ENCODE measurements at regions not wholly inside any gene's neighbourhood (a gene's known extent, or its start where the extent isn't known, plus 50 kb on each side); places are given as distances from the start of the nearest gene placed in this dataset.

DNA sequence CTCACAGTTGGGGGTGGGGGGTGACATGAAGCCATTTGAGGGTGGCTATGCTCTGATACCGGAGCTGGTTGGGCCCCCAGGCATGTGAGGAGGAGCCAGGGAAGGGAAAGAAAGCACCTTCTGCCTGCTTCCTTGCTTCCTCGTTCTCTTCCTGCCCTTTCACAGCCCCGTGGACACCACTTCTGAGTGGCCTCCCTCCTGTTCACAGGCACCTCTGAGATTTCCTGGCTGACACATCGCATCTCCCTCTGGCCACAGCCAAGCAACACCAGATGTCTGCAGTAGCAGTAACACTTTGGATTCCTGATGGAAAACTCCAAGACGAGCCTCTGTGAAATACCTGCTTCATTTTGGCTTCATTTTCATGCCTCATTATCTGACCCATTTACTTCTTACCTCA, 64.7 kb upstream of the ST3GAL5 start:
- Histone ChIP-seq H3K9me3 (ENCODE audit: control insufficient read depth, insufficient read depth, low read depth, low read length) (no peaks in the 10 kb centered on the region), H3K79me2 (ENCODE audit: control insufficient read depth, insufficient read depth, low read length) (no peaks in the 10 kb centered on the region), H3K9ac (ENCODE audit: insufficient read depth, low read length) (no peak overlapping the region), H3K27me3 (ENCODE audit: control insufficient read depth, insufficient read depth, low read length) (peaks cover 22% of the 10 kb centered on the region), H3K4me2 (ENCODE audit: extremely low read depth, insufficient read depth, low read length) (no peak overlapping the region), H3K36me3 (ENCODE audit: control insufficient read depth, insufficient read depth, low read length) (no peaks in the 10 kb centered on the region), H4K20me1 (ENCODE audit: control insufficient read depth, extremely low read depth, insufficient read depth, low read length) (no peaks in the 10 kb centered on the region), H3K4me3 (replicated peaks in 1 of 4; ENCODE audit: control extremely low read depth in 1 of 4, insufficient read depth in 1 of 4, low read depth in 3 of 4, low read length in 4 of 4) (no peak overlapping the region), H2AFZ (ENCODE audit: low read length) (no peak overlapping the region), H3K27ac (ENCODE audit: insufficient read depth, low read length) (no peak overlapping the region), H3K4me1 (ENCODE audit: control insufficient read depth, extremely low read depth, insufficient read depth, low read length) (no peaks in the 10 kb centered on the region)
- no peak for TF ChIP-seq EZH2 (IDR thresholded peaks at IDR 0.05; ENCODE audit: low read length, missing control alignments)
- TF ChIP-seq, protein P1, sequence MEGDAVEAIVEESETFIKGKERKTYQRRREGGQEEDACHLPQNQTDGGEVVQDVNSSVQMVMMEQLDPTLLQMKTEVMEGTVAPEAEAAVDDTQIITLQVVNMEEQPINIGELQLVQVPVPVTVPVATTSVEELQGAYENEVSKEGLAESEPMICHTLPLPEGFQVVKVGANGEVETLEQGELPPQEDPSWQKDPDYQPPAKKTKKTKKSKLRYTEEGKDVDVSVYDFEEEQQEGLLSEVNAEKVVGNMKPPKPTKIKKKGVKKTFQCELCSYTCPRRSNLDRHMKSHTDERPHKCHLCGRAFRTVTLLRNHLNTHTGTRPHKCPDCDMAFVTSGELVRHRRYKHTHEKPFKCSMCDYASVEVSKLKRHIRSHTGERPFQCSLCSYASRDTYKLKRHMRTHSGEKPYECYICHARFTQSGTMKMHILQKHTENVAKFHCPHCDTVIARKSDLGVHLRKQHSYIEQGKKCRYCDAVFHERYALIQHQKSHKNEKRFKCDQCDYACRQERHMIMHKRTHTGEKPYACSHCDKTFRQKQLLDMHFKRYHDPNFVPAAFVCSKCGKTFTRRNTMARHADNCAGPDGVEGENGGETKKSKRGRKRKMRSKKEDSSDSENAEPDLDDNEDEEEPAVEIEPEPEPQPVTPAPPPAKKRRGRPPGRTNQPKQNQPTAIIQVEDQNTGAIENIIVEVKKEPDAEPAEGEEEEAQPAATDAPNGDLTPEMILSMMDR (conservative IDR thresholded peaks at IDR 0.05 in 1 of 2, IDR thresholded peaks at IDR 0.05 in 1 of 2; ENCODE audit: low read depth in 1 of 2, low read length in 2 of 2), result no peak
- DNase-seq (ENCODE audit: low read depth in 2 of 2), result peak in 1 of 2 donors; percentile 7

DNA sequence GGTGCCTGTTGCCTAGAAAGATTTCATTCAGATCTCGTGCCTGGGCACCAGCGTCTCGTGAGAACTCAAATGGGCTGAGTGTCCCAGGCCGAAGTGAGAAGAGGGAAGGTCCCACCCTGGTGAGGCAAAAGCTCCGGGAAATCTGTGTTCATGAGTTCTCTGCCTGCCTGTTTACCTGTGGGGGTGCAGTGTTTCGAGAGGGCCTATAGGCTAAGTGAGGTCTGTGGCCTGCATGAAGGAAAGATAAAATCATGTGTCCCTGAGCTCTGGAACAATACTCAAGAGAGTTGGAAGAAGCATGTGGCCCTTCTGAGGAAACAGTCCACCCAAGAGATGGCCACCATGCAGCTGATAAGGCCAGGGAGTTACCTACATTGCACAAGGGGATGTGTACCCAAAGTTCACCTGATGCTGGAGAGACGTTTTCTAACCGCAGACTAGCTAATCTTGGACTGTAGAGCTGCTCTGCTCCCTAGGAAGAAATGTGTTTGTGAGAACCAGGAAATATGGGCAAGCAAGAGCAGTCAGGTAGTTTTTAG, 63.5 kb upstream of the ST3GAL5 start:
- no peak overlapping the region for H3K4me2 ChIP-seq (ENCODE audit: extremely low read depth, insufficient read depth, low read length)
- H3K4me1 ChIP-seq (ENCODE audit: control insufficient read depth, extremely low read depth, insufficient read depth, low read length), result no peaks in the 10 kb centered on the region
- no peak overlapping the region for H2AFZ ChIP-seq (ENCODE audit: low read length)
- no peaks in the 10 kb centered on the region for H3K9me3 ChIP-seq (ENCODE audit: control insufficient read depth, insufficient read depth, low read depth, low read length)
- no peak overlapping the region for H3K27ac ChIP-seq (ENCODE audit: insufficient read depth, low read length)
- no peak overlapping the region for H3K9ac ChIP-seq (ENCODE audit: insufficient read depth, low read length)
- H4K20me1 ChIP-seq (ENCODE audit: control insufficient read depth, extremely low read depth, insufficient read depth, low read length), result no peaks in the 10 kb centered on the region
- no peaks in the 10 kb centered on the region for H3K79me2 ChIP-seq (ENCODE audit: control insufficient read depth, insufficient read depth, low read length)
- DNase-seq (ENCODE audit: low read depth in 2 of 2), result no peak
- no peak overlapping the region for H3K4me3 ChIP-seq (replicated peaks in 1 of 4; ENCODE audit: control extremely low read depth in 1 of 4, insufficient read depth in 1 of 4, low read depth in 3 of 4, low read length in 4 of 4)
- TF ChIP-seq EZH2 (IDR thresholded peaks at IDR 0.05; ENCODE audit: low read length, missing control alignments), result no peak
- TF ChIP-seq, protein P1 (conservative IDR thresholded peaks at IDR 0.05 in 1 of 2, IDR thresholded peaks at IDR 0.05 in 1 of 2; ENCODE audit: low read depth in 1 of 2, low read length in 2 of 2), result no peak
- peaks cover 22% of the 10 kb centered on the region for H3K27me3 ChIP-seq (ENCODE audit: control insufficient read depth, insufficient read depth, low read length)
- no peaks in the 10 kb centered on the region for H3K36me3 ChIP-seq (ENCODE audit: control insufficient read depth, insufficient read depth, low read length)

DNA sequence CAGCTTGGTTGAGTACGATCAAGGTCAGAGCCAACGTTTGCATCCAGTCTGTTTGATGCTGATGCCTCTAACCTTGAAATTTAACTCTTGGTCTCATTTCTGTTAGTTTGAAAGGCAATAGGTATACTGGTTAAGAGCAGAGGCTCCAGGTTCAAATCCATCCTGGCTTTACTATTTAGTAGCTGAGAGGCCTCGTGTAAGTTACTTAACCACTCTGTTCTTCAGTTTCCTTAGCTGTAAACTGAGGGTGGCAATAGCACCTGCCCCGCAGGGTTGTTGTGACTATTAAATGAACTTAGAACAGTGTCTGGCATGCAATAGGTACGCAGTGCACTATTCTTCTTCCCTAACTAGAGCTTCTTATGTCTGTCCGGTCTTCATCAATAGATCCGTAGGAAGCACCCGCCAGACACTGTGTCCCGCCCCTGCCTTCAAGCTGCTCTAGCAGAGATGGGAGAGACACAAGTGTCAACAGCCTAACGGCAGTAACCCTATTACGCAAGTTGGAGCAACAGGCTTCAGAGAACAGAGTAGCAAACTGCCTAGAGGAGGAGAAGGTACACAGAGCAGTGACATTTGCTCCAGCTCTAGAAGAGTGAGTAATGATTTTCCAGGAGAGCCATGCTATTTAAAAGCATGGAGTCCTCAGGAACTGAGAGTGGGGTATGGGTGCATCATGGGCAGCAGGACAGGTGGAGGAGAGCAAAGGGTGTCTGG, 62.7 kb upstream of the ST3GAL5 start:
- H3K36me3 ChIP-seq (ENCODE audit: control insufficient read depth, insufficient read depth, low read length), result no peaks in the 10 kb centered on the region
- no peak overlapping the region for H3K27ac ChIP-seq (ENCODE audit: insufficient read depth, low read length)
- no peak overlapping the region for H2AFZ ChIP-seq (ENCODE audit: low read length)
- H3K4me3 ChIP-seq (replicated peaks in 1 of 4; ENCODE audit: control extremely low read depth in 1 of 4, insufficient read depth in 1 of 4, low read depth in 3 of 4, low read length in 4 of 4), result no peak overlapping the region
- H3K27me3 ChIP-seq (ENCODE audit: control insufficient read depth, insufficient read depth, low read length), result peaks cover 22% of the 10 kb centered on the region
- TF ChIP-seq, protein P1 (conservative IDR thresholded peaks at IDR 0.05 in 1 of 2, IDR thresholded peaks at IDR 0.05 in 1 of 2; ENCODE audit: low read depth in 1 of 2, low read length in 2 of 2), result no peak
- TF ChIP-seq EZH2 (IDR thresholded peaks at IDR 0.05; ENCODE audit: low read length, missing control alignments), result no peak
- H3K79me2 ChIP-seq (ENCODE audit: control insufficient read depth, insufficient read depth, low read length), result no peaks in the 10 kb centered on the region
- H3K4me1 ChIP-seq (ENCODE audit: control insufficient read depth, extremely low read depth, insufficient read depth, low read length), result no peaks in the 10 kb centered on the region
- H4K20me1 ChIP-seq (ENCODE audit: control insufficient read depth, extremely low read depth, insufficient read depth, low read length), result no peaks in the 10 kb centered on the region
- H3K9me3 ChIP-seq (ENCODE audit: control insufficient read depth, insufficient read depth, low read depth, low read length), result no peaks in the 10 kb centered on the region
- DNase-seq (ENCODE audit: low read depth in 2 of 2), result no peak
- no peak overlapping the region for H3K4me2 ChIP-seq (ENCODE audit: extremely low read depth, insufficient read depth, low read length)
- H3K9ac ChIP-seq (ENCODE audit: insufficient read depth, low read length), result no peak overlapping the region
